DND-41 (cell line): ENCODE measurements at regions not wholly inside any gene's neighbourhood (a gene's known extent, or its start where the extent isn't known, plus 50 kb on each side); places are given as distances from the start of the nearest gene placed in this dataset.
A peak's percentile ranks its signal among the peaks of the same experiment; 100 is the strongest.

Source experiments
- ATAC-seq: fragments of 200-7000 bp; cut with Tn5 transposase; 3 replicates; pipeline ENCODE4 v1.9.1; 2021; ENCODE audit warnings: low read depth; ENCODE audit not compliant: insufficient read depth
- DNase-seq: peaks from one replicate; pipeline ENCODE4 v3.0.0-alpha.2; 2020
- H2AFZ ChIP-seq: 2 replicates; pipeline ENCODE4 v1.6.0; 2012; ENCODE audit warnings: low read depth, low read length
- H3K27ac ChIP-seq: 2 replicates; pipeline ENCODE4 v1.5.1; 2012; ENCODE audit warnings: low read length, inconsistent platforms
- H3K27me3 ChIP-seq: fragments of 200-600 bp; sonication (generic); 2 replicates; pipeline ENCODE4 v1.6.0; 2012; ENCODE audit warnings: low read length, mild to moderate bottlenecking, inconsistent platforms; ENCODE audit not compliant: insufficient read depth, poor library complexity
- H3K36me3 ChIP-seq: 2 replicates; pipeline ENCODE4 v1.5.1; 2012; ENCODE audit warnings: low read length, inconsistent platforms; ENCODE audit not compliant: insufficient read depth
- H3K4me1 ChIP-seq: 2 replicates; pipeline ENCODE4 v1.5.1; 2012; ENCODE audit warnings: mild to moderate bottlenecking, low read length; ENCODE audit not compliant: insufficient read depth
- H3K4me2 ChIP-seq: 2 replicates; pipeline ENCODE4 v1.6.0; 2012; ENCODE audit warnings: mild to moderate bottlenecking, moderate library complexity, low read length, inconsistent platforms; ENCODE audit not compliant: insufficient read depth
- H3K4me3 ChIP-seq, 2 experiments: fragments of 200-600 bp in 1 of 2; shearing (Covaris generic) in 1 of 2; 2 replicates each; pipeline ENCODE4 v1.5.1; 2012 to 2016; ENCODE audit warnings: inconsistent platforms in 2 of 2, low read length in 2 of 2, mild to moderate bottlenecking in 2 of 2, low read depth in 1 of 2, moderate library complexity in 1 of 2
- H3K79me2 ChIP-seq: 2 replicates; pipeline ENCODE4 v1.6.0; 2012; ENCODE audit warnings: low read length, inconsistent platforms; ENCODE audit not compliant: insufficient read depth
- H3K9ac ChIP-seq: 2 replicates; pipeline ENCODE4 v1.6.0; 2012; ENCODE audit warnings: low read depth, mild to moderate bottlenecking, inconsistent platforms, low read length, moderate library complexity
- H3K9me3 ChIP-seq: 2 replicates; pipeline ENCODE4 v1.5.1; 2012; ENCODE audit warnings: low read length, moderate library complexity, mild to moderate bottlenecking, inconsistent platforms; ENCODE audit not compliant: insufficient read depth, severe bottlenecking
- H4K20me1 ChIP-seq: 2 replicates; pipeline ENCODE4 v1.6.0; 2012; ENCODE audit warnings: low read length; ENCODE audit not compliant: insufficient read depth
- CTCF ChIP-seq: IDR thresholded peaks from 2 replicates; pipeline ENCODE4 v1.5.1; 2012; ENCODE audit warnings: borderline replicate concordance, low read length, moderate library complexity, mild to moderate bottlenecking; ENCODE audit not compliant: poor library complexity, severe bottlenecking; ENCODE audit errors: extremely low read depth
- EZH2 ChIP-seq: IDR thresholded peaks from 3 replicates; pipeline ENCODE4 v1.6.1; 2012; ENCODE audit warnings: borderline replicate concordance, low read depth, mild to moderate bottlenecking, moderate library complexity, low read length, inconsistent platforms; ENCODE audit not compliant: severe bottlenecking

GRCh38 chr15:98419173-98419780 is 229.1 kb upstream of the IGF1R start:
- DNase-seq: no peak
- no peak overlapping the region for H3K27ac ChIP-seq
- H3K4me1 ChIP-seq: peaks cover 7% of the 10 kb centered on the region
- no peaks in the 10 kb centered on the region for H3K79me2 ChIP-seq
- H3K36me3 ChIP-seq: no peaks in the 10 kb centered on the region
- H3K4me3 ChIP-seq: no peak overlapping the region
- H3K9ac ChIP-seq: no peak overlapping the region
- no peaks in the 10 kb centered on the region for H3K9me3 ChIP-seq
- TF ChIP-seq EZH2 (no peak), CTCF (no peak)
- peaks cover 3% of the 10 kb centered on the region for H3K27me3 ChIP-seq
- H2AFZ ChIP-seq: no peak overlapping the region
- no peak for ATAC-seq
- no peaks in the 10 kb centered on the region for H4K20me1 ChIP-seq
- H3K4me2 ChIP-seq: no peak overlapping the region

GRCh38 chr15:98420837-98421236 is 227.5 kb upstream of the IGF1R start:
- Histone ChIP-seq H3K4me2 (no peak overlapping the region), H3K27me3 (peaks cover 3% of the 10 kb centered on the region), H2AFZ (no peak overlapping the region)

GRCh38 chr15:98421419-98422129 is 226.8 kb upstream of the IGF1R start:
- Histone ChIP-seq H3K36me3 (no peaks in the 10 kb centered on the region), H3K27ac (no peak overlapping the region), H3K4me2 (peak overlapping the region; percentile 36), H3K9ac (no peak overlapping the region), H3K79me2 (no peaks in the 10 kb centered on the region), H3K4me1 (peaks cover 7% of the 10 kb centered on the region), H3K27me3 (peaks cover 3% of the 10 kb centered on the region), H4K20me1 (no peaks in the 10 kb centered on the region), H3K9me3 (no peaks in the 10 kb centered on the region), H3K4me3 (no peak overlapping the region), H2AFZ (peak overlapping the region; percentile 43; the same call in 1 of the 2 replicates)
- ATAC-seq (peak; percentile 91), DNase-seq (peak; percentile 45)
- TF ChIP-seq CTCF (peak; percentile 92), EZH2 (no peak)

More at GRCh38 chr15:98420837-98421236, 227.5 kb upstream of the IGF1R start:
- Histone ChIP-seq H4K20me1 (no peaks in the 10 kb centered on the region), H3K36me3 (no peaks in the 10 kb centered on the region), H3K9me3 (no peaks in the 10 kb centered on the region), H3K79me2 (no peaks in the 10 kb centered on the region), H3K27ac (no peak overlapping the region), H3K9ac (no peak overlapping the region), H3K4me3 (no peak overlapping the region), H3K4me1 (peaks cover 7% of the 10 kb centered on the region)
- no peak for TF ChIP-seq CTCF
- no peak for TF ChIP-seq EZH2
- ATAC-seq: no peak
- no peak for DNase-seq
